K562 (cell line): ENCODE measurements at regions not wholly inside any gene's neighbourhood (a gene's known extent, or its start where the extent isn't known, plus 50 kb on each side); places are given as distances from the start of the nearest gene placed in this dataset.

Source experiments
- ATF1 ChIP-seq, 2 experiments: fragments of 450-650 bp in 1 of 2; IDR thresholded peaks; 2 replicates each; pipeline ENCODE4 v1.6.1; 2016; ENCODE audit warnings: missing compliant biosample characterization in 1 of 2, missing genetic modification characterization in 1 of 2
- BRCA1 ChIP-seq, 2 experiments: fragments of 450-650 bp in 1 of 2; sonication (generic) in 1 of 2; formaldehyde crosslinking in 1 of 2; IDR thresholded peaks; 2 replicates each; pipeline versions ENCODE4 v1.5.0 to v1.6.1; 2017 to 2020; ENCODE audit warnings: mild to moderate bottlenecking in 1 of 2, missing genetic modification reagents in 1 of 2
- CREBBP ChIP-seq: IDR thresholded peaks from one replicate; pipeline ENCODE4 v1.6.1; 2012; ENCODE audit warnings: low read depth, mild to moderate bottlenecking, control low read depth, inconsistent platforms, low read length
- FOSL1 ChIP-seq: fragments of 200-800 bp; sonication (Bioruptor generic); conservative IDR thresholded peaks from 2 replicates; pipeline ENCODE4 v1.6.1; 2016; ENCODE audit warnings: missing genetic modification characterization, missing compliant biosample characterization
- HMG20A ChIP-seq: fragments of 450-650 bp; formaldehyde crosslinking; conservative IDR thresholded peaks from 2 replicates; pipeline ENCODE4 v1.4.0; 2020; ENCODE audit warnings: mild to moderate bottlenecking, mixed read lengths
- NBN ChIP-seq: fragments of 450-650 bp; IDR thresholded peaks from 2 replicates; pipeline ENCODE4 v1.6.1; 2016; ENCODE audit warnings: low read depth, mild to moderate bottlenecking
- POLR2A ChIP-seq: fragments of 450-650 bp; conservative IDR thresholded peaks from 2 replicates; pipeline ENCODE4 v1.6.1; 2016
- SIN3A ChIP-seq, 2 experiments: fragments of 150-350 bp in 1 of 2; IDR thresholded peaks; 2 replicates each; pipeline ENCODE4 v1.6.1; 2011 to 2016; ENCODE audit warnings: borderline replicate concordance in 2 of 2, low read depth in 2 of 2, low read length in 2 of 2, mild to moderate bottlenecking in 2 of 2, moderate library complexity in 2 of 2; ENCODE audit not compliant: control insufficient read depth in 1 of 2
- SIX5 ChIP-seq, 2 experiments: IDR thresholded peaks; 2 replicates each; pipeline ENCODE4 v1.6.1; 2011; ENCODE audit warnings: low read length in 2 of 2, borderline replicate concordance in 1 of 2, low read depth in 1 of 2, mild to moderate bottlenecking in 1 of 2, moderate library complexity in 1 of 2; ENCODE audit not compliant: insufficient read depth in 1 of 2
- SREBF2 ChIP-seq: sonication (generic); formaldehyde crosslinking; IDR thresholded peaks from 2 replicates; pipeline ENCODE4 v1.4.0; 2020; ENCODE audit warnings: mild to moderate bottlenecking, missing genetic modification reagents
- TAF15 ChIP-seq: fragments of 200-400 bp; formaldehyde crosslinking; IDR thresholded peaks from 2 replicates; pipeline ENCODE4 v1.6.1; 2017; ENCODE audit warnings: mild to moderate bottlenecking, low read depth, low read length, moderate library complexity
- TAL1 ChIP-seq: fragments of 450-650 bp; IDR thresholded peaks from 2 replicates; pipeline ENCODE4 v1.6.1; 2016; ENCODE audit warnings: mild to moderate bottlenecking
- ZBTB1 ChIP-seq: sonication (generic); formaldehyde crosslinking; IDR thresholded peaks from 2 replicates; pipeline ENCODE4 v1.8.1; 2023; ENCODE audit warnings: missing genetic modification reagents, low read depth, mild to moderate bottlenecking, borderline replicate concordance
- TF ChIP-seq, protein P1 (sequence below), 3 experiments: IDR thresholded peaks in 2 of 3; conservative IDR thresholded peaks in 1 of 3; 2 replicates each; pipeline ENCODE4 v1.5.1; 2011 to 2012; ENCODE audit warnings: low read length in 3 of 3, mild to moderate bottlenecking in 3 of 3, control low read depth in 2 of 3, improper control_type of control experiment in 1 of 3, inconsistent platforms in 1 of 3, low read depth in 1 of 3, mixed read lengths in 1 of 3, moderate library complexity in 1 of 3; ENCODE audit not compliant: insufficient read depth in 2 of 3

DNA sequence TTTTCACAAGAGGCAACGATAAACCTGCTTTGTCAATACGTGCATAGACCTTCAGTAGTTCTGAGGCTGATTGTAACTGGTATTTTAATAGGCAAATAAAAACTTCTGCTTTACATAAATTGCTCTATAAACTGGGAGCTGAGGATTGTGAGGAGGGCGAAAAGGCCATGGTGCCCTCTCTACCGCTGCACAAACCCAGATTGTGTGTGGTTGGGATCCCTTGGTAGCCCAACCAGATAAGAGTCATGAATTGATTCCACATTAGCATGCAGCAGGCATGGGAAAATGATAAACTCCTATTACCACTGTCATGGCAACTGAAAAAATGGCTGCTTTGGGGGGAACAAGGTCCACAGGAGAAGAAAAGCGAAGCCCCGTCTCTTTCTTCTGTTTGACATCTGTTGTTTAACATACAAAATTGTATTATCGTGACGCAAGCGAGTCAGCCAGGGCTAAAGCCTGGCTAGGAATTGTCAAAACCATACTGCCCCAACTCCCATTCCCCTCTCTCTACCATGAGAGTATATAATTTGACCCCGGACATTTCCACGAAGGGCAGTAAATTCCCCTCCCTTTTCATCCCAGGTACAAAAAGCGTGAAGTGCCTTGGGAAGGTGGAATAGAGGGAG is 157.8 kb upstream of the SALL4 start:
- no peak for TF ChIP-seq SREBF2
- no peak for TF ChIP-seq NBN
- no peak for TF ChIP-seq ZBTB1 (CRISPR knock-in tag)
- no peak for TF ChIP-seq SIN3A (IDR thresholded peaks at IDR 0.05; ENCODE audit: borderline replicate concordance in 2 of 2, control insufficient read depth in 1 of 2, low read depth in 2 of 2, low read length in 2 of 2)
- TF ChIP-seq, protein P1, sequence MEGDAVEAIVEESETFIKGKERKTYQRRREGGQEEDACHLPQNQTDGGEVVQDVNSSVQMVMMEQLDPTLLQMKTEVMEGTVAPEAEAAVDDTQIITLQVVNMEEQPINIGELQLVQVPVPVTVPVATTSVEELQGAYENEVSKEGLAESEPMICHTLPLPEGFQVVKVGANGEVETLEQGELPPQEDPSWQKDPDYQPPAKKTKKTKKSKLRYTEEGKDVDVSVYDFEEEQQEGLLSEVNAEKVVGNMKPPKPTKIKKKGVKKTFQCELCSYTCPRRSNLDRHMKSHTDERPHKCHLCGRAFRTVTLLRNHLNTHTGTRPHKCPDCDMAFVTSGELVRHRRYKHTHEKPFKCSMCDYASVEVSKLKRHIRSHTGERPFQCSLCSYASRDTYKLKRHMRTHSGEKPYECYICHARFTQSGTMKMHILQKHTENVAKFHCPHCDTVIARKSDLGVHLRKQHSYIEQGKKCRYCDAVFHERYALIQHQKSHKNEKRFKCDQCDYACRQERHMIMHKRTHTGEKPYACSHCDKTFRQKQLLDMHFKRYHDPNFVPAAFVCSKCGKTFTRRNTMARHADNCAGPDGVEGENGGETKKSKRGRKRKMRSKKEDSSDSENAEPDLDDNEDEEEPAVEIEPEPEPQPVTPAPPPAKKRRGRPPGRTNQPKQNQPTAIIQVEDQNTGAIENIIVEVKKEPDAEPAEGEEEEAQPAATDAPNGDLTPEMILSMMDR (IDR thresholded peaks at IDR 0.05 in 2 of 3, conservative IDR thresholded peaks at IDR 0.05 in 1 of 3; ENCODE audit: insufficient read depth in 2 of 3, low read depth in 1 of 3, low read length in 3 of 3) = no peak
- TF ChIP-seq FOSL1 (tag) = no peak
- no peak for TF ChIP-seq ATF1 (CRISPR knock-in tag; IDR thresholded peaks at IDR 0.05)
- no peak for TF ChIP-seq ATF1 (tag; IDR thresholded peaks at IDR 0.05)
- no peak for TF ChIP-seq HMG20A
- no peak for TF ChIP-seq TAF15
- TF ChIP-seq BRCA1 (IDR thresholded peaks at IDR 0.05) = no peak
- TF ChIP-seq BRCA1 (CRISPR knock-in tag; IDR thresholded peaks at IDR 0.05) = no peak
- no peak for TF ChIP-seq CREBBP
- no peak for TF ChIP-seq POLR2A
- no peak for TF ChIP-seq TAL1
- no peak for TF ChIP-seq SIX5 (IDR thresholded peaks at IDR 0.05; ENCODE audit: borderline replicate concordance in 1 of 2, insufficient read depth in 1 of 2, low read depth in 1 of 2, low read length in 2 of 2)
